H1 (cell line): ENCODE measurements at regions not wholly inside any gene's neighbourhood (a gene's known extent, or its start where the extent isn't known, plus 50 kb on each side); places are given as distances from the start of the nearest gene placed in this dataset.
"Not testable (repeated sequence)": the region's sequence is repeated elsewhere in the genome, so short reads cannot be mapped to it uniquely, and the experiment has no call there.

Experiments
- ATF2 ChIP-seq: IDR thresholded peaks from 2 replicates; pipeline ENCODE4 v1.6.1; 2012; ENCODE audit warnings: low read length, inconsistent platforms
- CHD2 ChIP-seq: IDR thresholded peaks from 2 replicates; pipeline ENCODE4 v1.6.1; 2012; ENCODE audit warnings: low read length, improper control_type of control experiment
- CTCF ChIP-seq, 3 experiments: IDR thresholded peaks; 1 replicate in 2 of 3; 2 replicates in 1 of 3; pipeline versions ENCODE4 v1.5.1 to v1.6.1; 2011; ENCODE audit warnings: low read length in 3 of 3, mild to moderate bottlenecking in 3 of 3, inconsistent platforms in 2 of 3, low read depth in 1 of 3, moderate library complexity in 1 of 3; ENCODE audit not compliant: insufficient read depth in 1 of 3; ENCODE audit errors: control extremely low read depth in 1 of 3
- EGR1 ChIP-seq: IDR thresholded peaks from 2 replicates; pipeline ENCODE4 v1.6.1; 2011; ENCODE audit warnings: low read depth, low read length, borderline replicate concordance
- EZH2 ChIP-seq: fragments of 200-600 bp; sonication (generic); IDR thresholded peaks from 2 replicates; pipeline ENCODE4 v1.7.1; 2012; ENCODE audit warnings: low read depth, mild to moderate bottlenecking, moderate library complexity, low read length, inconsistent platforms; ENCODE audit not compliant: severe bottlenecking
- GABPA ChIP-seq: IDR thresholded peaks from 2 replicates; pipeline ENCODE4 v1.6.1; 2011; ENCODE audit warnings: mild to moderate bottlenecking, low read length, moderate library complexity, borderline replicate concordance; ENCODE audit not compliant: insufficient read depth
- HDAC2 ChIP-seq, 2 experiments: fragments of 300-600 bp in 1 of 2; sonication (generic) in 1 of 2; IDR thresholded peaks; 2 replicates each; pipeline ENCODE4 v1.6.1; 2011 to 2012; ENCODE audit warnings: low read depth in 2 of 2, low read length in 2 of 2, mild to moderate bottlenecking in 2 of 2, moderate library complexity in 2 of 2, borderline replicate concordance in 1 of 2, inconsistent platforms in 1 of 2
- POLR2A ChIP-seq, 2 experiments: IDR thresholded peaks; 1 replicate in 1 of 2; 2 replicates in 1 of 2; pipeline ENCODE4 v1.6.1; 2011; ENCODE audit warnings: low read depth in 2 of 2, low read length in 2 of 2, mild to moderate bottlenecking in 2 of 2; ENCODE audit errors: control extremely low read depth in 1 of 2
- POLR2AphosphoS5 ChIP-seq: IDR thresholded peaks from 2 replicates; pipeline ENCODE4 v1.6.1; 2011; ENCODE audit warnings: low read depth, low read length
- RFX5 ChIP-seq: IDR thresholded peaks from 2 replicates; pipeline ENCODE4 v1.6.1; 2011; ENCODE audit warnings: low read depth, low read length, improper control_type of control experiment, borderline replicate concordance
- TF ChIP-seq, protein P1 (sequence below): IDR thresholded peaks from 2 replicates; pipeline ENCODE4 v1.6.1; 2012; ENCODE audit warnings: inconsistent platforms

- not testable (repeated sequence) for TF ChIP-seq ATF2; CHD2; POLR2AphosphoS5; EGR1; HDAC2 (IDR thresholded peaks at IDR 0.05; ENCODE audit: borderline replicate concordance in 1 of 2, low read depth in 2 of 2, low read length in 2 of 2); RFX5; CTCF (IDR thresholded peaks at IDR 0.05; ENCODE audit: control extremely low read depth in 1 of 3, insufficient read depth in 1 of 3, low read depth in 1 of 3, low read length in 3 of 3); POLR2A (IDR thresholded peaks at IDR 0.05; ENCODE audit: control extremely low read depth in 1 of 2, low read depth in 2 of 2, low read length in 2 of 2); EZH2; GABPA
- TF ChIP-seq, protein P1, sequence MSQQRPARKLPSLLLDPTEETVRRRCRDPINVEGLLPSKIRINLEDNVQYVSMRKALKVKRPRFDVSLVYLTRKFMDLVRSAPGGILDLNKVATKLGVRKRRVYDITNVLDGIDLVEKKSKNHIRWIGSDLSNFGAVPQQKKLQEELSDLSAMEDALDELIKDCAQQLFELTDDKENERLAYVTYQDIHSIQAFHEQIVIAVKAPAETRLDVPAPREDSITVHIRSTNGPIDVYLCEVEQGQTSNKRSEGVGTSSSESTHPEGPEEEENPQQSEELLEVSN, result not testable (repeated sequence)
Observed at GRCh38 chr13:87185138-87185537, 486.0 kb upstream of the SLITRK5 start.
